Mesenchymal stem cell (in vitro differentiated cells and primary cell): ENCODE measurements at regions not wholly inside any gene's neighbourhood (a gene's known extent, or its start where the extent isn't known, plus 50 kb on each side); places are given as distances from the start of the nearest gene placed in this dataset.
"Not testable (repeated sequence)": the region's sequence is repeated elsewhere in the genome, so short reads cannot be mapped to it uniquely, and the experiment has no call there.

Source experiments
- DNase-seq: peaks from one replicate; pipeline ENCODE4 v3.0.0-alpha.2; 2013
- H2AFZ ChIP-seq: one replicate; pipeline ENCODE4 v1.6.1; 2013; ENCODE audit warnings: low read depth, mild to moderate bottlenecking, control low read depth, inconsistent platforms, low read length, moderate library complexity
- H2AK5ac ChIP-seq: 2 replicates; pipeline ENCODE4 v1.6.1; 2013; ENCODE audit warnings: low read length, moderate library complexity, mild to moderate bottlenecking, inconsistent platforms; ENCODE audit not compliant: severe bottlenecking
- H2BK120ac ChIP-seq: one replicate; pipeline ENCODE4 v1.6.1; 2013; ENCODE audit warnings: low read depth, mild to moderate bottlenecking, inconsistent platforms, low read length, moderate library complexity
- H2BK12ac ChIP-seq, 2 experiments: one replicate each; pipeline ENCODE4 v1.6.1; 2013; ENCODE audit warnings: inconsistent platforms in 2 of 2, low read length in 2 of 2, mild to moderate bottlenecking in 2 of 2, moderate library complexity in 2 of 2, control low read depth in 1 of 2
- H2BK15ac ChIP-seq: one replicate; pipeline ENCODE4 v1.6.1; 2013; ENCODE audit warnings: mild to moderate bottlenecking, low read depth, inconsistent platforms; ENCODE audit not compliant: poor library complexity, severe bottlenecking
- H2BK5ac ChIP-seq: 2 replicates; pipeline ENCODE4 v1.6.1; 2013; ENCODE audit warnings: low read depth, mild to moderate bottlenecking, low read length, control low read depth, inconsistent platforms; ENCODE audit not compliant: poor library complexity, severe bottlenecking
- H3K14ac ChIP-seq, 2 experiments: one replicate each; pipeline ENCODE4 v1.6.1; 2013; ENCODE audit warnings: inconsistent platforms in 2 of 2, low read length in 2 of 2, control low read depth in 1 of 2, mild to moderate bottlenecking in 1 of 2, moderate library complexity in 1 of 2
- H3K18ac ChIP-seq, 2 experiments: one replicate each; pipeline ENCODE4 v1.6.1; 2013; ENCODE audit warnings: inconsistent platforms in 2 of 2, low read length in 2 of 2, control low read depth in 1 of 2, low read depth in 1 of 2, mild to moderate bottlenecking in 1 of 2
- H3K23ac ChIP-seq, 2 experiments: one replicate each; pipeline ENCODE4 v1.6.1; 2013; ENCODE audit warnings: inconsistent platforms in 2 of 2, low read length in 2 of 2, mild to moderate bottlenecking in 2 of 2, moderate library complexity in 2 of 2, control low read depth in 1 of 2
- H3K27ac ChIP-seq: 2 replicates; pipeline ENCODE4 v1.5.1; 2013; ENCODE audit warnings: mild to moderate bottlenecking, moderate library complexity, low read length, control low read depth, inconsistent platforms; ENCODE audit not compliant: poor library complexity, severe bottlenecking
- H3K27me3 ChIP-seq, 2 experiments: 2 replicates each; pipeline versions ENCODE4 v1.6.1 to v1.7.0; 2013; ENCODE audit warnings: low read length in 2 of 2, mild to moderate bottlenecking in 2 of 2, moderate library complexity in 2 of 2, control low read depth in 1 of 2, inconsistent platforms in 1 of 2; ENCODE audit not compliant: control insufficient read depth in 1 of 2, insufficient read depth in 1 of 2
- H3K36me3 ChIP-seq, 2 experiments: 2 replicates each; pipeline versions ENCODE4 v1.6.1 to v1.7.0; 2013; ENCODE audit warnings: low read length in 2 of 2, control low read depth in 1 of 2, inconsistent platforms in 1 of 2, low read depth in 1 of 2, mild to moderate bottlenecking in 1 of 2; ENCODE audit not compliant: insufficient read depth in 2 of 2, control insufficient read depth in 1 of 2
- H3K4ac ChIP-seq, 2 experiments: one replicate each; pipeline ENCODE4 v1.6.1; 2013; ENCODE audit warnings: inconsistent platforms in 2 of 2, low read length in 2 of 2, mild to moderate bottlenecking in 2 of 2, moderate library complexity in 2 of 2, control low read depth in 1 of 2, low read depth in 1 of 2
- H3K4me1 ChIP-seq: 2 replicates; pipeline ENCODE4 v1.6.1; 2013; ENCODE audit warnings: low read depth, low read length, control low read depth; ENCODE audit not compliant: control insufficient read depth, insufficient read depth
- H3K4me2 ChIP-seq: 2 replicates; pipeline ENCODE4 v1.6.1; 2013; ENCODE audit warnings: low read length, mild to moderate bottlenecking, inconsistent platforms; ENCODE audit not compliant: poor library complexity, severe bottlenecking
- H3K4me3 ChIP-seq, 2 experiments: 2 replicates each; pipeline versions ENCODE4 v1.5.1 to v1.7.0; 2013; ENCODE audit warnings: low read length in 2 of 2, mild to moderate bottlenecking in 2 of 2, control low read depth in 1 of 2, low read depth in 1 of 2; ENCODE audit not compliant: insufficient read depth in 1 of 2
- H3K79me1 ChIP-seq: replicated peaks from 2 replicates; pipeline ENCODE4 v1.6.1; 2013; ENCODE audit warnings: mild to moderate bottlenecking, control low read depth, low read length, inconsistent platforms; ENCODE audit not compliant: poor library complexity, severe bottlenecking
- H3K9ac ChIP-seq: 2 replicates; pipeline ENCODE4 v1.7.0; 2013; ENCODE audit warnings: mild to moderate bottlenecking, low read length, moderate library complexity
- H3K9me3 ChIP-seq: 2 replicates; pipeline ENCODE4 v1.7.0; 2013; ENCODE audit warnings: mild to moderate bottlenecking, low read length; ENCODE audit not compliant: control insufficient read depth
- H4K8ac ChIP-seq: one replicate; pipeline ENCODE4 v1.6.1; 2013; ENCODE audit warnings: inconsistent platforms, mild to moderate bottlenecking, low read length, moderate library complexity
- H4K91ac ChIP-seq: one replicate; pipeline ENCODE4 v1.6.1; 2013; ENCODE audit warnings: mild to moderate bottlenecking, low read length, inconsistent platforms
- WGBS: methylation state at CpG from one replicate; pipeline ENCODE4 v1.1.7; 2013; ENCODE audit warnings: mixed read lengths; 5-methylcytosine and 5-hydroxymethylcytosine counted together

DNA sequence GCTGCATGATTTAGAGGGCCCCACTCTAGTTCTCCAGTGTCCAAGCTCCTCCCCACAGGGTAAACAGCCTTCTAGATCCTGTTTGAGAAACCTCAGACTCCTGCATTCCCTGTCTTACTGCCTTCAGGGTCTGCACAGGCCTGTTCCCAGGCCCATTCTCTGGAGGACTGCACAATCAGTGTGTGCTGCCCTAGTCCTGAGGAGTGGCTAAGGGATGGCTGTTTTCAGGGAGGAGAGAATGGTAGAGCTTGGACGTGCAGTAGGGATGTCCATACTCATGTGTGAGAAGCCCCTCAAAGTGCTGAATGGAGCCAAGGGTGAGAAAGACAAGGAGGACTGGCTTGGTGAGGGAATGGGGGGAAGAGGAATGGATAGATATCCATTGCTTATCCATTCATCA lies 103.8 kb upstream of the CCDC90B start:
- peaks cover 16% of the 10 kb centered on the region for H3K9me3 ChIP-seq
- no peaks in the 10 kb centered on the region for H3K27me3 ChIP-seq
- H3K36me3 ChIP-seq: no peaks in the 10 kb centered on the region
- no peak overlapping the region for H3K4me3 ChIP-seq
- no peaks in the 10 kb centered on the region for H3K79me1 ChIP-seq
- no peak overlapping the region for H3K9ac ChIP-seq
- peak overlapping the region; percentile 27 for H4K91ac ChIP-seq
- H3K4me1 ChIP-seq: no peaks in the 10 kb centered on the region
- H2AK5ac ChIP-seq: no peak overlapping the region
- no peak for DNase-seq
- H2AFZ ChIP-seq: no peak overlapping the region
- H3K4me2 ChIP-seq: no peak overlapping the region
- H2BK12ac ChIP-seq: no peak overlapping the region
- H2BK5ac ChIP-seq: no peak overlapping the region
- no peak overlapping the region for H2BK120ac ChIP-seq
- H3K4ac ChIP-seq: no peak overlapping the region
- 61% methylated on average over 1 of the region's 1 CpG for WGBS
- H3K14ac ChIP-seq: no peak overlapping the region
- no peak overlapping the region for H3K18ac ChIP-seq
- no peak overlapping the region for H2BK15ac ChIP-seq
- no peak overlapping the region for H4K8ac ChIP-seq
- H3K23ac ChIP-seq: no peak overlapping the region
- no peak overlapping the region for H3K27ac ChIP-seq

DNA sequence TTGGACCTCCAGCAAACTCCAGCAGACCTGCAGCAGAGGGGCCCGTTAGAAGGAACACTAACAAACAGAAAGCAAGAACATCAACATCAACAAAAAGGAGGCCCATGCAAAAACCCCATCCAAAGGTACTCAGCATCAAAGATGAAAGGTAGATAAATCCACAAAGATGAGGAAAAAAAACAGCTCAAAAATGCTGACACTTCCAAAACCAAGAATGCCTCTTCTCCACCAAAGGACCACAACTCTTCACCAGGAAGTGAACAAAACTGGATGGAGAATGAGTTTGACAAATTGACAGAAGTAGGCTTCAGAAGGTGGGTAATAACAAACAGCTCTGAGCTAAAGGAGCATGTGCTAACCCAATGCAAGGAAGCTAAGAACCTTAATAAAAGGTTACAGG lies 97.7 kb upstream of the CCDC90B start:
- not testable (repeated sequence) for H2AK5ac ChIP-seq, H3K14ac ChIP-seq, H2BK15ac ChIP-seq, H3K4me2 ChIP-seq, H4K91ac ChIP-seq, H3K4me3 ChIP-seq, H3K18ac ChIP-seq, H2BK12ac ChIP-seq, H2AFZ ChIP-seq, H2BK120ac ChIP-seq, H3K9ac ChIP-seq, H3K23ac ChIP-seq, H3K4me1 ChIP-seq, H4K8ac ChIP-seq, H3K79me1 ChIP-seq, H3K27me3 ChIP-seq, H3K4ac ChIP-seq, H3K36me3 ChIP-seq, H2BK5ac ChIP-seq, H3K27ac ChIP-seq, DNase-seq
- H3K9me3 ChIP-seq: peaks cover 12% of the 10 kb centered on the region
- WGBS: no CpG with 5 or more reads among the region's 1 CpG

DNA sequence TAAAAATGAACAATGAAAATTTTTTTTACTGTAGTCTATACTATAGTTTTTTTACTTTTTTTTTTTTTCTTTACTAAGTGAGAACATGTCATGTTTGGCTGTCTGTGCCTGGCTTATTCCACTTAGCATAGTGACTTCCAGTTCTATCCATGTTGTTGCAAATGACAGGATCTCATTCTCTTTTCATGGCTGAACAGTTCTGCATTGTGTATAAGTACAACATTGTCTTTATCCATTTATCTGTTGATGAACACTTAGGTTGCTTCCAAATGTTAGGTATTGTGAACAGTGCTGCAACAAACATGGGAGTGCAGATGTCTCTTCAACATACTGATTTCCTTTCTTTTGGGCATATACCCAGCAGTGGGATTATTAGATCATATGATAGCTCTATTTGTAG lies 88.1 kb upstream of the CCDC90B start:
- DNase-seq: no peak
- H2AK5ac ChIP-seq: no peak overlapping the region
- H3K27ac ChIP-seq: no peak overlapping the region
- H4K8ac ChIP-seq: no peak overlapping the region
- H3K14ac ChIP-seq: no peak overlapping the region
- H2BK120ac ChIP-seq: no peak overlapping the region
- H3K36me3 ChIP-seq: no peaks in the 10 kb centered on the region
- H3K23ac ChIP-seq: no peak overlapping the region
- H2AFZ ChIP-seq: no peak overlapping the region
- no peak overlapping the region for H2BK15ac ChIP-seq
- H3K18ac ChIP-seq: no peak overlapping the region
- H4K91ac ChIP-seq: no peak overlapping the region
- H3K9ac ChIP-seq: no peak overlapping the region
- H3K9me3 ChIP-seq: no peaks in the 10 kb centered on the region
- H3K79me1 ChIP-seq: no peaks in the 10 kb centered on the region
- no peak overlapping the region for H2BK5ac ChIP-seq
- H3K4me1 ChIP-seq: no peaks in the 10 kb centered on the region
- no peak overlapping the region for H3K4me2 ChIP-seq
- H2BK12ac ChIP-seq: no peak overlapping the region
- no peaks in the 10 kb centered on the region for H3K27me3 ChIP-seq
- no peak overlapping the region for H3K4me3 ChIP-seq
- H3K4ac ChIP-seq: no peak overlapping the region

DNA sequence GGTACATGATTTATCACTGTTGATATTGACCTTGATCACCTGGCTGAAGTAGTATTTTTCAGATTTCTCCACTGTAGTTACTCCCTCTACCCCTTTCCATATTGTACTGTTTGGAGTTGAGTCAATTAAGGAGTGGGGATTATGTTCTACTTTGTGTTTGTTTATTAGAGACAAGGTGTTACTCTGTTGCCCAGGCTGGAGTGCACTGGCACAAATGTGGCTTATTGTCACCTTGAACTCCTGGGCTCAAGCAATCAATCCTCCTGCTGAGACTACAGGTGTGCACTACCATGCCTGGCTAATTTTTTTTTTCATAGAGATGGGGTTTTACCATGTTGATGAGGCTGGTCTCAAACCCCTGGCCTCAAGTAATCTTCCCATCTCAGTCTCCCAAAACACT lies 85.3 kb upstream of the CCDC90B start:
- no peaks in the 10 kb centered on the region for H3K79me1 ChIP-seq
- no peak overlapping the region for H3K4ac ChIP-seq
- H3K23ac ChIP-seq: no peak overlapping the region
- no peak overlapping the region for H3K4me3 ChIP-seq
- no peak overlapping the region for H2AK5ac ChIP-seq
- no peak overlapping the region for H2AFZ ChIP-seq
- H3K36me3 ChIP-seq: no peaks in the 10 kb centered on the region
- H3K14ac ChIP-seq: no peak overlapping the region
- DNase-seq: no peak
- peaks cover 10% of the 10 kb centered on the region for H3K9me3 ChIP-seq
- H2BK12ac ChIP-seq: no peak overlapping the region
- no peaks in the 10 kb centered on the region for H3K4me1 ChIP-seq
- H2BK5ac ChIP-seq: no peak overlapping the region
- no peak overlapping the region for H3K4me2 ChIP-seq
- no peak overlapping the region for H3K27ac ChIP-seq
- no peak overlapping the region for H2BK120ac ChIP-seq
- no peaks in the 10 kb centered on the region for H3K27me3 ChIP-seq
- no peak overlapping the region for H3K18ac ChIP-seq
- H3K9ac ChIP-seq: no peak overlapping the region
- H4K91ac ChIP-seq: no peak overlapping the region
- no peak overlapping the region for H4K8ac ChIP-seq
- H2BK15ac ChIP-seq: no peak overlapping the region
